ENCODE measurements at regions not wholly inside any gene's neighbourhood (a gene's known extent, or its start where the extent isn't known, plus 50 kb on each side); places are given as distances from the start of the nearest gene placed in this dataset.

DNA sequence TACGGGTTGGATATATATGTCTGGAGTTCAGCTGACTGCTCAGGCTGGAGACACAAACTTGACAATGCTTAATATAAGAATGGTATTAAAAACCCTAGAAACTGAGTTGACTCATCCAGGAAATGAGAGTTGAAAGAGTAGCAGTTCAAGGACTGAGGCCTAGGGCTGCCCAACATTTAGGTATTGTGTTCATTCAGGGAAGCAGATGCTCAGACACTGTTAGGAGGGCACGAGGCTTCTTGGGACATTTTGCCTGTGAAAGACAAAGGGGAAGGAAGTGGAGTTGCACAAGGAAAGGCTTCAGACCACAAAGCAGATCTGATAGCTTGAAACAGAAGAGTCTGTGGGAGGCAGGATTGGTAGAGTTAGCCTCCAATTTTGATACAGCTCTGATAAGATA, 52.0 kb upstream of the HS3ST1 start:
- POLR2A ChIA-PET: no interaction called here

More for the DNA sequence above, 52.0 kb upstream of the HS3ST1 start:
- CTCF ChIA-PET: no interaction called here
- H3K36me3 ChIP-seq (ENCODE audit: control insufficient read depth in 2 of 2, insufficient read depth in 1 of 2, low read length in 2 of 2): no peaks in the 10 kb centered on the region
- no peaks in the 10 kb centered on the region for H3K9me3 ChIP-seq (ENCODE audit: control insufficient read depth, insufficient read depth, low read depth, low read length)
- no peak overlapping the region for H3K4me3 ChIP-seq (ENCODE audit: low read depth, low read length)
- H3K27ac ChIP-seq (ENCODE audit: extremely low read depth, low read depth, low read length): no peak overlapping the region
- no peaks in the 10 kb centered on the region for H3K4me1 ChIP-seq (ENCODE audit: control insufficient read depth, insufficient read depth, low read length)
- no peak for TF ChIP-seq ZNF16 (tag by site-specific recombination; IDR thresholded peaks at IDR 0.05; ENCODE audit: low read depth)
- TF ChIP-seq ZNF350 (tag by site-specific recombination; IDR thresholded peaks at IDR 0.05): no peak
- no peak for TF ChIP-seq ZBTB48 (tag by site-specific recombination; IDR thresholded peaks at IDR 0.05)
- no peak for TF ChIP-seq ZSCAN18 (tag by site-specific recombination; IDR thresholded peaks at IDR 0.05)
- TF ChIP-seq ZNF558 (tag by site-specific recombination; IDR thresholded peaks at IDR 0.05): no peak
- TF ChIP-seq ZNF274 (IDR thresholded peaks at IDR 0.05; ENCODE audit: low read length): no peak
- TF ChIP-seq ZNF274 (tag by site-specific recombination; IDR thresholded peaks at IDR 0.05; ENCODE audit: borderline replicate concordance): no peak
- no peak for TF ChIP-seq ZNF449 (tag by site-specific recombination; IDR thresholded peaks at IDR 0.05)
- TF ChIP-seq ZNF501 (tag by site-specific recombination; IDR thresholded peaks at IDR 0.05): no peak
- no peak for TF ChIP-seq ZNF433 (tag by site-specific recombination; IDR thresholded peaks at IDR 0.05; ENCODE audit: low read depth)
- TF ChIP-seq, protein P1, sequence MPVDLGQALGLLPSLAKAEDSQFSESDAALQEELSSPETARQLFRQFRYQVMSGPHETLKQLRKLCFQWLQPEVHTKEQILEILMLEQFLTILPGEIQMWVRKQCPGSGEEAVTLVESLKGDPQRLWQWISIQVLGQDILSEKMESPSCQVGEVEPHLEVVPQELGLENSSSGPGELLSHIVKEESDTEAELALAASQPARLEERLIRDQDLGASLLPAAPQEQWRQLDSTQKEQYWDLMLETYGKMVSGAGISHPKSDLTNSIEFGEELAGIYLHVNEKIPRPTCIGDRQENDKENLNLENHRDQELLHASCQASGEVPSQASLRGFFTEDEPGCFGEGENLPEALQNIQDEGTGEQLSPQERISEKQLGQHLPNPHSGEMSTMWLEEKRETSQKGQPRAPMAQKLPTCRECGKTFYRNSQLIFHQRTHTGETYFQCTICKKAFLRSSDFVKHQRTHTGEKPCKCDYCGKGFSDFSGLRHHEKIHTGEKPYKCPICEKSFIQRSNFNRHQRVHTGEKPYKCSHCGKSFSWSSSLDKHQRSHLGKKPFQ (tag by site-specific recombination; IDR thresholded peaks at IDR 0.05): no peak
- no peak for TF ChIP-seq SALL2 (tag by site-specific recombination; IDR thresholded peaks at IDR 0.05; ENCODE audit: borderline replicate concordance)
- TF ChIP-seq, protein P2, sequence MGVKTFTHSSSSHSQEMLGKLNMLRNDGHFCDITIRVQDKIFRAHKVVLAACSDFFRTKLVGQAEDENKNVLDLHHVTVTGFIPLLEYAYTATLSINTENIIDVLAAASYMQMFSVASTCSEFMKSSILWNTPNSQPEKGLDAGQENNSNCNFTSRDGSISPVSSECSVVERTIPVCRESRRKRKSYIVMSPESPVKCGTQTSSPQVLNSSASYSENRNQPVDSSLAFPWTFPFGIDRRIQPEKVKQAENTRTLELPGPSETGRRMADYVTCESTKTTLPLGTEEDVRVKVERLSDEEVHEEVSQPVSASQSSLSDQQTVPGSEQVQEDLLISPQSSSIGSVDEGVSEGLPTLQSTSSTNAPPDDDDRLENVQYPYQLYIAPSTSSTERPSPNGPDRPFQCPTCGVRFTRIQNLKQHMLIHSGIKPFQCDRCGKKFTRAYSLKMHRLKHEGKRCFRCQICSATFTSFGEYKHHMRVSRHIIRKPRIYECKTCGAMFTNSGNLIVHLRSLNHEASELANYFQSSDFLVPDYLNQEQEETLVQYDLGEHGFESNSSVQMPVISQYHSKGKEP (tag by site-specific recombination; IDR thresholded peaks at IDR 0.05): no peak
- no peak for TF ChIP-seq TSHZ1 (tag by site-specific recombination; IDR thresholded peaks at IDR 0.05; ENCODE audit: borderline replicate concordance)
- TF ChIP-seq ZNF311 (tag by site-specific recombination; IDR thresholded peaks at IDR 0.05; ENCODE audit: borderline replicate concordance): no peak
- TF ChIP-seq ZNF785 (tag by site-specific recombination; IDR thresholded peaks at IDR 0.05): no peak
- no peak for TF ChIP-seq ZNF423 (tag by site-specific recombination; IDR thresholded peaks at IDR 0.05)
